Renal cortical epithelial cell (primary cell): ENCODE measurements at regions not wholly inside any gene's neighbourhood (a gene's known extent, or its start where the extent isn't known, plus 50 kb on each side); places are given as distances from the start of the nearest gene placed in this dataset.

Experiments
- DNase-seq: peaks from one replicate; pipeline ENCODE4 v3.0.0-alpha.2; 2011; ENCODE audit warnings: low read depth

DNA sequence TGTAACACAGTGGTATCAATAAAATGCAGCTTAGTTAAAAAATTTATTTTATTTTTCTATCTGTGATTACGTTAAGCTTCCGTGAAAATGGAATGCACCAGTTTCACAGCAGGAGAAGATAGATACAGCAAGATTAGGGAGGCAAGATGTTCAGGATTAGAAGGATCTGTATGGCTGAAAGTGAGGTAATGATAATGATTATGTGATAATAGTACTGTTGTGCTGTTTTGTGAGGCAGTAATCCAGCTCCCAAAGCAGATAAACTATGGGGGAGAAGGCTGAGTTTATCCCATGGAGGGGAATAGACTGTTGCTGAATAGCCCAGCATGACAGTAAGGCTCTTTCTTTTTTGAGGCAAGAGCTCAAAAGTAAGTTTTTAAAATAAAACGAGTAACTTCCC lies 216.1 kb upstream of the PRPS1L1 start:
- DNase-seq, result no peak

DNA sequence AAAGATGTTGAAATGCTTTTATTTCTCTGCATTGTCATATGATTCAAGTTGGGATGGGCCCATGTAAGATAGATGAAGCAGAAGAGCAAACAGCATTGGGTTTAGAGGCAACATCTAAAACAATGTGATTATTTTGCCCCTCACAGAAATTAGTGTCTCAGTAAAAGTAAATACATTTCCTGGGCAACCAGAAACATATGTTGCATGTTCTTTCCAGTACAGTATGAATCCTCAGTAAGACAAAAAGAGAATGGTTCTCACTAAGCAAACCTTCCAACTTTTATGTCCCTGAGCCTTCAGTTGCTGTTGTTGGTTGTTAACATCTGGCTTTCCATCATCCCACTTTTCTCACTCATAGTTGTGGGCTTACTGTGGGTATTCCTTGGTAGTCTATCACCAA lies 222.5 kb upstream of the PRPS1L1 start:
- no peak for DNase-seq

- DNase-seq, result no peak
Measured at GRCh38 chr7:18257711-18258110, 230.1 kb upstream of the PRPS1L1 start.

DNA sequence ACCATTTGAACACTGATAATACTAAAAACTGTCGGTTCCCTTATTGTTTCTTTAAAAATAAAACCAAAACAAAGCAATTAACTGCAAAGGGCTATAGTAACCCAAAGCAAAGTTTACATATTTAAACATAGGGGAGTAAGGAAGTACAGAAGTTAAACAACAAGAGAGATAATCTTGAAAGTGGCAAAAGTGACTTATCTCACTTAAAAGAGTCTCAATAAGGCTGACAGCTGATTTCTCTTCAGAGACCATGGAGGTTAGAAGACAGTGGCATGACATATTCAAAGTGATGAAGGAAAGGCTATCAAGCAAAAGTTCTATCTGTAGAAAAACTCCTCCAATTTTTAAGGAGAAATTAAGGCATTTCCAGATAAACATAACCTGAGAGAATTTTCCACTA lies 233.5 kb upstream of the HDAC9 start:
- peak; percentile 22 for DNase-seq

DNA sequence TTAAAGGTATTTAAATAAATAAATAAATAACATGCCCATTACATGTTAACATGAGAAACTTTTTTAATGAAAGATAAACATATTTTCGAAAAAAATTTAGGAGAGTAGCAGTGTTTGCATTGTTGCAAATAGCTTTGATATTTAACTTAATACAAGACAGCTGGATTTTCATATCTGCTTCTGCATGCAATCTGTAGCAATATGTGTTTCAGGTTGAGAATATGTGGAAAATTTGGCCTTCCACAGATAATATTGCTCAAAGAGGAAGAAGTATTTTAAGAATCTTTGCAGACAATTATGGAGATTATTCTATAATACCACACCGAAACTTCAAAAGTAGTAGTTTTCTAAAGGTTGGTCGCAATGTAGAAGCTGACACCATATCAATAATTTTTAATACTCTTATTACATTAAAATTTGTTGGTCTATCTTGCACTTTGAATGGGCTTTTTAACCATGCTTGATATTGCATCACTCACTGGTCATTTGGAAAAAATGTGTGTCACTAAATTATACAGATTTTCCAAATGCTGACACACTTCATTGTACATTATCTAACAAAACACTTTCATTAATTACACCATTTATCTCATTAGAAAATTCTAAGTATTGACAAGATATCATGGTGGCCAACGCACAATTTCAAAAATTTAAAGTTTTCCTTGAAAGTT lies 229.8 kb upstream of the HDAC9 start:
- no peak for DNase-seq

- DNase-seq, result peak; percentile 33
Measured at GRCh38 chr7:18268571-18268970, 227.0 kb upstream of the HDAC9 start.

GRCh38 chr7:18276380-18276779 lies 219.2 kb upstream of the HDAC9 start:
- DNase-seq, result no peak

GRCh38 chr7:18278316-18278715 lies 217.2 kb upstream of the HDAC9 start:
- DNase-seq, result no peak

- DNase-seq, result no peak
Measured at GRCh38 chr7:18283045-18283444, 212.5 kb upstream of the HDAC9 start.

DNA sequence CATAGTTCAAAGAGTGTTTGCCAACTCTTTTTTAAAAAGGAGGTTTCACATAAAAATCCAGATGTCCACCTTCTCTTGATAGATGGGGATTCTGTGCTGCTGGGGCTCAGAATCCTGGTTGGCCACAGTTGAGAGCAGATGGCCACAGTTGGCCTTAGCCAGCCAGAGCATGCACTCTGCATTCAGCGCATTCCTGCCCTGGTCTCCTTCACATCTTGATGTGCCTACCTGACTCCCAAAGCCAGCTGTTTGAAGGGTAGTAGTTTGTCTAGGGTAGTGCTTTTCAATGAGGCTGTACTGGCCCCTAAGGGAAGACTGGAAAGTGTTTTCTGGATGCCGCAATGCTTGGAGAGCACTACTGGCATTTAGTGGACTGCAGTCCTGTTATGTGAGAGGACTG lies 208.1 kb upstream of the HDAC9 start:
- no peak for DNase-seq

DNA sequence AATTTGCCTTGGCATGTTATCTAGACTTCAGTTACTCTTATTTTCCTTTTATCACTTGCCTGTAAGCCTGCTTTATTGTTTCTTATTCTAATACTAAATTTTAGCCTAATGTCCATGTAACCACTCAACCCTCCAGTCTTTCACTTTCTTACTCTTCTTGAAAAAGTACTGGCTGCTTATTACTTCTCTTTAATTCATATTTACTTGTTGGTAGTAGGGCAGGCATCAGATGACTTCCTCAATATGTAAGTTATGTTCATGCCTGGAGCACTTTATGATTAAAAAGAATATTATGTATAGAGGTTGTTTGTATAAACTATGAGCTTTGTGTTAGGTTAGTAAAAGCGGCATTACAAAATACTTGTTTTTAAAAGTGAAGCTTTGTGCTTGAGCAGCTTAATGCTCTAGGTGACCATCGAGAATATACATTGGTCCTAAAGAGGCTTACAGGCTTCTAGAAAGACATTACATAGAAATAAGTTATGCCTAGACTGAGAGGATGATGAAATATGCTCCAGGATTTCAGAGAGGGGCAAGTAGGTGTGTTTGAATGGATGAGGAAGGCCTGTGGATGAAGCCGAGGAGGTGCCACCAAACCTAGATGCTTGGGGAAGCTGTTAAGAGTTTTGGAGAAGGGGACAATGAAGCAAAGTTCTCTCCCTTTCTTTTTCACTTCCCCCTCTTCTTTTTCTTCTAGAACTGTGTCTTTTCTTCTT lies 207.1 kb upstream of the HDAC9 start:
- no peak for DNase-seq

DNA sequence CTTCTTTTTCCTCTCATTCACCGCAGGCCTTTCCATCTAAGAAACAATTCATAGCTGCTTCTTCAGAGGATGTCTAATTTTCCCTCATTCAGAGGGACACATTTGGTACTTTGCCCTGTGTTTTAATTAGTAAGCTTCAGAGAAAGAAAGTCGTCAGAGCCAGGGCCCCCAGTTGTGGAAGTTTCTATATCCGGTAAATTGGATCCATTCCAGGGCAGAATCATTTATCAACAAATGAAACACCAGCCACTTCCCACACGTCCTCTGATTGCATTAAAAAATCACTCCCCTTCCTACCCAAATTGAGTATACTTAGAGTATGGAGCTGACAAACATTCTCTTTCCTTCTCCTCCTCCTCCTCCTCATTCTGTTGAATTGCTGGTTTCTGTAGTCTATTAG lies 205.8 kb upstream of the HDAC9 start:
- no peak for DNase-seq

DNA sequence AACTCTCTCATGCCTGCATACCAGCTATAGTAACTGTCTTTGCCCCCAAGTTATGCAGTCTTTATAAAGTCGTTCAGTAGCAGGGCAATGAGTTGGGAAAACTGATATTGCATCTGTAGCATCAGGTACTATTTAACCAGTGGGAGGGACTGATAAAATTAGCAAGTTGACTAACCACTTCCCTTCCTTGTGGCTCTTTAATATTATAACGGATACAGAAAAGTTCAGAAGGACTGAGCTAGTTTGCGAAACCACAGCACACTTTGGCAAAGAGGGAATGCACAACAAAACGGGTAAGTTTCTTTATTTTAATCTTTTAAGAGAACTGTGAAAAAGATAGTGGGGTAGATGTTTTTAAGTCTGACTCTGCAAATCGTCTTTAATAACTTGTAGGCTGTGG lies 205.3 kb upstream of the HDAC9 start:
- DNase-seq, result no peak

DNA sequence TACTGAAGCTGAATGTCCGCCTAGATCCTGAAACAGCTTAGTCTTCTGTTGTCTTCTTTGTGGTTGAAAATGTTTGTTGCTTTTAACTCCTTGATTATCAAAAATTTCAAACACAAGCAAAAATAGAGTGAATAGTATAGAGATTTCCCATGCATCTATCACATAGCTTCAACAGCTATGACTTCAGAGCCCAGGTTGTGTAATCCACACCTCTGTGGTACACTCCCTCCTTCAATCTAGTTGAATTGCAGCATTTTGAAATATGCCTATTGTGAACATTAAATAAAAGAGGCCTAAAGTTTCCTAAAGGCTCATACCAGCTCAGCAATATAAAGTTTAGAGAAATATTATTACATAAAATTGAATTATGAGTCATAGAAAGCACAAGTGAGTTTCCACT lies 204.7 kb upstream of the HDAC9 start:
- DNase-seq, result no peak

DNA sequence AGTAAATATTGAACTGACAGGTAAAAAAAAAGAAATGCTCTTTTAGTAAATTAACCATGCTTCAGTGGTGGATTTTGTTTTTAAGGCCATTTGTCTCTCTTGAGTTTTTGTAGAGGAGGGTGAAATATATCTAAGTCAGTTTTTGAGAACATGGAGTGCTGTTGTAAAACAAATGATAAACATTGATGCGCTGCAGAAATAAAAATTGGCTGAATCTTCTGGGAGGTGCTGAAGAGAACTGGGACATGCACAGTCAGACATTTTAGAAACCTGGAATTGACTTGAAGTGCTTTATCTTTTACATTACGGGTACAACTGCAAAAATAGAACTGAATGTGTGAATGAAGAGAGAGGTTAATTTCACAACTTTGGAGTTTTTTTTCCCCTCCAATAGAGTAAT lies 203.0 kb upstream of the HDAC9 start:
- no peak for DNase-seq

- DNase-seq, result no peak
Measured at GRCh38 chr7:18293759-18294158, 201.8 kb upstream of the HDAC9 start.

GRCh38 chr7:18294411-18294810 lies 201.1 kb upstream of the HDAC9 start:
- no peak for DNase-seq

DNA sequence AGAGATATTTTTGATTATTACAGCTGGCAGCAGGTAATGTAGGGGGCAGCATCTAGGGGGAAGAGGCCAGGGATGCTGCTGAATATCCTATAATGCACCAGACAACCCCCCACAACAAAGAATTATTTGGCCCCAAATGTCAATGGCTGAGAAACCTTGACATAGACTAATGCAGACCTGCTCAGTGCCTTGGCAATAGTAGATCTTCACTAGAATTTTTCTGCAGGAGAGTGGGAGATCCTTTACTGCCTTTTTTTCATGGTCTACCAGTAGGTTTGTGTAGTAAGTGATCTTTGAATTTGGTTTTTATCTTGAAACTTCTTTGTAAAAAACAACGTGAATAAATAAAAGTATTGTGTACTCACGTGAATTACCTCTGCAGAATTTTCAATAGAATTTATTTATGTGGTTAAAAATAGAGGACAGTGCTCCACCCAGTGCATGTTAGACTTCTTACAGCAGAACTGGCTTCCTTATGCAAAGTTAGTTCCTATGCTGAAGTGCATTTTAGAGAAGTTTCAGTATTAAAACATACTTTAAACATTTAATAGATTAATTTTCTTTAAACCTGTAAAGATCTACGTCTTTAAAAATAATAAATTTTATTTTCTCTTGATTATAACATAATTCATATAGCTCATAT lies 199.6 kb upstream of the HDAC9 start:
- DNase-seq, result no peak

DNA sequence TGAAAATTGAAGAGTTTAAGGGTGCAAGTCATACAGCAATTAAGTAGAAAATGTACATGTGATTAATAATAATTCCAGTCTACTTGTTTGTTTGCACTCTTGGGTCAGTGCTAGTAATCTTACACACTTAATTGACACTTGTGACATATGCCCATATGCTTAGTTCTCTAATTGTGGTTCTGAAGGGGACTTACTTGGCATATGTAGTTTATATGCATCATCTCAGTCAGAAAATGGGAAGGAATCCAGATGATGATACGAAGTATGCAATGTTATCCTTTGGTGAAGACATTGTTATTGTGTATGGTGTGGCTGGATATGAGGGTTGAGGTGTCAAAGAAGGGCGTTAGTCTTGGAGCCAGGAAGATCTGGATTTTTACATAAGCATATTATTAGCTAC lies 193.5 kb upstream of the HDAC9 start:
- DNase-seq, result no peak

DNA sequence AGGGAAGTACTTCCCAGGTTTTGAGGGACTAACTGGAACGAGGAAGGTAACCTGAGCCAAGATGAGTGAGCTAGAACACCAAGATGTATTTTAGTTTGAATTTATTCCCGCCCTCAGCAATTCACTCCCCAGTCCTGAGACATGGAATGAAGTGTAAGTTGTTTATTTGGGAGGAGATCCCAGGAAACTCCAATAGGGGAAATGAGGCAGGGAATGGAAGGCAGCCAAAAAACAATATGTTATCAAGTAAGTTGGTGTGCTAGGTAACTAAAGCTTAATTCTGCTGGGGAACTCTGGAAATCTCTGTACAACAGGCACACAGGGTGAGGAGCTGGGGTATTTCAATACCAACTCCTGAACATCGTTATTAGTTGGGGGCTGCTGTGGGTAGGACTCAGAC lies 189.7 kb upstream of the HDAC9 start:
- no peak for DNase-seq

GRCh38 chr7:18306696-18307095 lies 188.9 kb upstream of the HDAC9 start:
- DNase-seq, result no peak

GRCh38 chr7:18308938-18309337 lies 186.6 kb upstream of the HDAC9 start:
- no peak for DNase-seq

- no peak for DNase-seq
Measured at GRCh38 chr7:18312482-18312881, 183.1 kb upstream of the HDAC9 start.
